HCT116 (cell line): ENCODE measurements at regions not wholly inside any gene's neighbourhood (a gene's known extent, or its start where the extent isn't known, plus 50 kb on each side); places are given as distances from the start of the nearest gene placed in this dataset.

ENCODE experiments used
- ATAC-seq: fragments of 200-7000 bp; cut with Tn5 transposase; 2 replicates; pipeline ENCODE4 v1.9.1; 2020; ENCODE audit warnings: mild to moderate bottlenecking, moderate library complexity
- BruUV-seq: library from RNA; stranded (reverse); fragments of 400-500 nt; replicated peaks from 2 replicates; lab custom pipeline; 2021; lab: Mats Ljungman, UMichigan
- CTCF ChIA-PET: fragments of 300-600 bp; sonication (Branson Sonifier 250); formaldehyde crosslinking; loops from one replicate; lab custom pipeline; 2021; ENCODE audit warnings: antibody characterized with exemption; lab: Charles Lee
- POLR2A ChIA-PET: fragments of 300-600, 350-600 bp; sonication (Branson Sonifier 250); formaldehyde crosslinking; loops from one replicate; lab custom pipeline; 2021; ENCODE audit warnings: antibody characterized with exemption; lab: Charles Lee
- RAD21 ChIA-PET, 2 experiments: fragments of 300-600 bp; sonication (Branson Sonifier 250); formaldehyde crosslinking; loops; one replicate each; lab custom pipeline; 2023; ENCODE audit warnings: low total read pairs in 2 of 2; ENCODE audit not compliant: uncharacterized antibody in 2 of 2, unreplicated experiment in 2 of 2, low non-redundant PET in 1 of 2; lab: Charles Lee
- DNase-seq: peaks from one replicate; pipeline ENCODE4 v3.0.0-alpha.2; 2010; ENCODE audit warnings: low read depth, low spot score
- H2AFZ ChIP-seq: fragments of 200-600 bp; shearing (Covaris generic), sonication (generic); 2 replicates; pipeline ENCODE4 v1.6.1; 2017; ENCODE audit warnings: low read depth, mixed run types, mixed read lengths, antibody characterized with exemption, low read length; ENCODE audit not compliant: poor library complexity, severe bottlenecking
- H3K27ac ChIP-seq: 2 replicates; pipeline ENCODE4 v1.5.1; 2012; ENCODE audit warnings: low read depth, low read length
- H3K27me3 ChIP-seq: fragments of 200-600 bp; sonication (generic); 2 replicates; pipeline ENCODE4 v1.6.1; 2016; ENCODE audit warnings: mixed run types, low read length, mixed read lengths; ENCODE audit not compliant: insufficient read depth
- H3K36me3 ChIP-seq, 2 experiments: fragments of 200-500 bp in 1 of 2; fragments of 200-600 bp in 1 of 2; sonication (Bioruptor generic) in 1 of 2; sonication (generic) in 1 of 2; 2 replicates each; pipeline versions ENCODE4 v1.5.1 to v1.6.1; 2014 to 2016; ENCODE audit warnings: low read length in 2 of 2, inconsistent platforms in 1 of 2, mixed read lengths in 1 of 2, mixed run types in 1 of 2; ENCODE audit not compliant: insufficient read depth in 2 of 2, control insufficient read depth in 1 of 2
- H3K4me1 ChIP-seq, 2 experiments: fragments of 200-600 bp in 1 of 2; sonication (generic) in 1 of 2; 2 replicates each; pipeline versions ENCODE4 v1.5.1 to v1.6.1; 2012 to 2017; ENCODE audit warnings: low read length in 2 of 2, inconsistent platforms in 1 of 2, mild to moderate bottlenecking in 1 of 2, mixed read lengths in 1 of 2, mixed run types in 1 of 2, moderate library complexity in 1 of 2; ENCODE audit not compliant: insufficient read depth in 2 of 2, control insufficient read depth in 1 of 2
- H3K4me2 ChIP-seq: fragments of 200-600 bp; sonication (generic); 2 replicates; pipeline ENCODE4 v1.6.1; 2017; ENCODE audit warnings: mixed run types, low read length, mixed read lengths
- H3K4me3 ChIP-seq, 2 experiments: fragments of 200-600 bp in 1 of 2; sonication (generic) in 1 of 2; replicated peaks in 1 of 2; 2 replicates each; pipeline ENCODE4 v1.5.1; 2011 to 2016; ENCODE audit warnings: low read length in 2 of 2, control low read depth in 1 of 2, low read depth in 1 of 2, mild to moderate bottlenecking in 1 of 2, mixed read lengths in 1 of 2, mixed run types in 1 of 2
- H3K79me2 ChIP-seq: fragments of 200-600 bp; sonication (generic); 2 replicates; pipeline ENCODE4 v1.6.1; 2017; ENCODE audit warnings: mild to moderate bottlenecking, mixed run types, low read length, moderate library complexity, mixed read lengths; ENCODE audit not compliant: insufficient read depth
- H3K9ac ChIP-seq: fragments of 200-600 bp; sonication (generic); 2 replicates; pipeline ENCODE4 v1.6.1; 2016; ENCODE audit warnings: low read length, mixed read lengths
- H3K9me2 ChIP-seq: fragments of 200-600 bp; sonication (generic), shearing (Covaris generic); 2 replicates; pipeline ENCODE4 v1.6.1; 2017; ENCODE audit warnings: mixed run types, mild to moderate bottlenecking, moderate library complexity; ENCODE audit not compliant: insufficient read depth
- H3K9me3 ChIP-seq, 2 experiments: fragments of 200-500 bp in 1 of 2; fragments of 200-600 bp in 1 of 2; sonication (Bioruptor generic) in 1 of 2; sonication (generic) in 1 of 2; 2 replicates each; pipeline ENCODE4 v1.6.1; 2014 to 2017; ENCODE audit warnings: low read length in 2 of 2, mixed read lengths in 2 of 2, inconsistent platforms in 1 of 2, low read depth in 1 of 2, mild to moderate bottlenecking in 1 of 2, mixed run types in 1 of 2, moderate library complexity in 1 of 2; ENCODE audit not compliant: control insufficient read depth in 1 of 2, insufficient read depth in 1 of 2
- H4K20me1 ChIP-seq: fragments of 200-600 bp; sonication (generic), shearing (Covaris generic); 2 replicates; pipeline ENCODE4 v1.6.1; 2017; ENCODE audit warnings: mixed run types, mild to moderate bottlenecking, moderate library complexity; ENCODE audit not compliant: insufficient read depth
- CEBPB ChIP-seq: IDR thresholded peaks from 2 replicates; pipeline ENCODE4 v1.6.1; 2012; ENCODE audit warnings: low read depth
- EGR1 ChIP-seq: IDR thresholded peaks from 2 replicates; pipeline ENCODE4 v1.6.1; 2012; ENCODE audit warnings: low read depth
- ELF1 ChIP-seq: IDR thresholded peaks from 2 replicates; pipeline ENCODE4 v1.6.1; 2012; ENCODE audit warnings: low read depth, borderline replicate concordance
- JUND ChIP-seq: IDR thresholded peaks from 2 replicates; pipeline ENCODE4 v1.6.1; 2012
- POLR2A ChIP-seq: IDR thresholded peaks from 2 replicates; pipeline ENCODE4 v1.7.0; 2011; ENCODE audit warnings: borderline replicate concordance; ENCODE audit not compliant: insufficient read depth, insufficient read length; ENCODE audit errors: extremely low read depth
- POLR2AphosphoS5 ChIP-seq: IDR thresholded peaks from 2 replicates; pipeline ENCODE4 v1.6.1; 2011; ENCODE audit warnings: mild to moderate bottlenecking, low read depth, low read length, moderate library complexity
- RAD21 ChIP-seq: IDR thresholded peaks from 2 replicates; pipeline ENCODE4 v1.6.1; 2012; ENCODE audit warnings: low read depth, mild to moderate bottlenecking
- SIN3A ChIP-seq: IDR thresholded peaks from 2 replicates; pipeline ENCODE4 v1.6.1; 2012; ENCODE audit warnings: low read depth
- SP1 ChIP-seq: IDR thresholded peaks from 2 replicates; pipeline ENCODE4 v1.6.1; 2012; ENCODE audit warnings: low read depth
- SRF ChIP-seq: IDR thresholded peaks from 2 replicates; pipeline ENCODE4 v1.6.1; 2012; ENCODE audit warnings: low read depth
- TCF7L2 ChIP-seq: IDR thresholded peaks from 2 replicates; pipeline ENCODE4 v1.7.0; 2011; ENCODE audit warnings: borderline replicate concordance, inconsistent platforms; ENCODE audit not compliant: insufficient read depth, insufficient read length; ENCODE audit errors: extremely low read depth
- YY1 ChIP-seq: IDR thresholded peaks from 2 replicates; pipeline ENCODE4 v1.6.1; 2011; ENCODE audit warnings: low read length, low read depth, moderate library complexity, mild to moderate bottlenecking; ENCODE audit not compliant: insufficient replicate concordance; ENCODE audit errors: extremely low read depth
- ZNF274 ChIP-seq: fragments of 200-500 bp; sonication (Bioruptor generic); IDR thresholded peaks from 2 replicates; pipeline ENCODE4 v1.6.1; 2014; ENCODE audit warnings: mild to moderate bottlenecking, low read depth, low read length, inconsistent platforms
- intact Hi-C: fragments of 100-400 bp; cut with micrococcal nuclease; formaldehyde crosslinking; loops from 2 replicates; pipeline ENCODE4 v1.10.0; 2022
- TF ChIP-seq, protein P1 (sequence below): IDR thresholded peaks from 2 replicates; pipeline ENCODE4 v1.6.1; 2012
- TF ChIP-seq, protein P2 (sequence below), 3 experiments: fragments of 200-600 bp in 1 of 3; sonication (generic) in 1 of 3; IDR thresholded peaks in 2 of 3; conservative IDR thresholded peaks in 1 of 3; 2 replicates each; pipeline ENCODE4 v1.5.1; 2012 to 2017; ENCODE audit warnings: low read depth in 2 of 3, low read length in 2 of 3, antibody characterized with exemption in 1 of 3, borderline replicate concordance in 1 of 3, control low read depth in 1 of 3, mild to moderate bottlenecking in 1 of 3, mixed read lengths in 1 of 3, mixed run types in 1 of 3, moderate library complexity in 1 of 3; ENCODE audit not compliant: insufficient read depth in 1 of 3
- TF ChIP-seq, protein P3 (sequence below): IDR thresholded peaks from 2 replicates; pipeline ENCODE4 v1.6.1; 2011; ENCODE audit warnings: mild to moderate bottlenecking, low read length, moderate library complexity; ENCODE audit not compliant: insufficient replicate concordance; ENCODE audit errors: extremely low read depth

DNA sequence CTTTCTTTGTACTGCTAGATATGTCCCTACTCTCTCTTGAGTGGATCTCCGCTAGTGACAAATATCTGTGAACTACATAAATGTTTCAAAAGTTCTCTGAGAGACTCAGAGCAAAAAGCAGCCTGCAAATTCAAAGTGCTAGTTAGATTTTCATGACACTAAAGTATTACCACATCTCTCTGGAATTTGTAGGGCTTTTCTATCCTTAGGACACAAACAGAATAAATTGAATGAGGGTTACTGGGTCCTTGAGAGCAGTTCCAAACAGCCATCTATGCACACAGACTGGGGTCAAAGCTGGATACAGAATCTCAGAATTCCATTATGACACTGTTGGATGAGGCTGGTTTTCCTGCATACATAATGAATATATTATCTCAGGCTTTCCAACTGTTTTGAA is 953.2 kb downstream of the DIAPH3 start:
- Histone ChIP-seq H3K4me3 (no peak overlapping the region), H3K9me3 (peaks cover 0 to 4% of the 10 kb centered on the region in 2 experiments; a peak in 2 of 4 replicates), H3K4me1 (no peaks in the 10 kb centered on the region), H3K9me2 (no peaks in the 10 kb centered on the region), H3K79me2 (no peaks in the 10 kb centered on the region; the same call in 1 of the 2 replicates), H3K27ac (no peak overlapping the region), H3K4me2 (no peak overlapping the region), H3K36me3 (no peaks in the 10 kb centered on the region), H3K9ac (no peak overlapping the region), H2AFZ (no peak overlapping the region), H4K20me1 (no peaks in the 10 kb centered on the region), H3K27me3 (no peaks in the 10 kb centered on the region)
- POLR2A ChIA-PET = no interaction called here
- RAD21 ChIA-PET = no interaction called here
- intact Hi-C loops = no loop called here
- CTCF ChIA-PET = no interaction called here
- no peak for DNase-seq
- BruUV-seq = no TSS peak
- TF ChIP-seq POLR2AphosphoS5 (no peak), SP1 (no peak), ELF1 (no peak), TCF7L2 (no peak), SIN3A (no peak)
- TF ChIP-seq, protein P1, sequence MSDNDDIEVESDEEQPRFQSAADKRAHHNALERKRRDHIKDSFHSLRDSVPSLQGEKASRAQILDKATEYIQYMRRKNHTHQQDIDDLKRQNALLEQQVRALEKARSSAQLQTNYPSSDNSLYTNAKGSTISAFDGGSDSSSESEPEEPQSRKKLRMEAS = no peak
- ATAC-seq = no peak

DNA sequence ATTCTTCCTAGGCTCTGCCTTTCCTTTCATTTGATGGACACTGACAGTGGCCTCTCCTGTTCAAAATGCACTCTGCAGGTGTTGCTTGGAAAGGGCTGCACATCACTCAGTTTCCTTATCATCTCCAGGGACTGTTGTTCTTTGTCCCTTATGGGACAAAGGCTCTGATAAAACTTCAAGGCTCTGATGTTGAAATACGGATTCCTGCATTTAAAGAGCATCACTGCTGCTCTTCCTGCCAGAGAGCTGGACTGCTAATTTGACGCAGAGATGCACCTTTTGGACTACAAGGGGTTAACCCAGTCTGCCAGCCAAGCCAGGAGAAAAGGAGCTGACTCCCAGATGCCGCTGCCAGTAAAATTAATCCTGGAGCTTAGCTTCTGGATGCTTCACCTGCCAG is 952.1 kb downstream of the DIAPH3 start:
- RAD21 ChIA-PET = no interaction called here
- TF ChIP-seq SIN3A = no peak
- TF ChIP-seq, protein P2, sequence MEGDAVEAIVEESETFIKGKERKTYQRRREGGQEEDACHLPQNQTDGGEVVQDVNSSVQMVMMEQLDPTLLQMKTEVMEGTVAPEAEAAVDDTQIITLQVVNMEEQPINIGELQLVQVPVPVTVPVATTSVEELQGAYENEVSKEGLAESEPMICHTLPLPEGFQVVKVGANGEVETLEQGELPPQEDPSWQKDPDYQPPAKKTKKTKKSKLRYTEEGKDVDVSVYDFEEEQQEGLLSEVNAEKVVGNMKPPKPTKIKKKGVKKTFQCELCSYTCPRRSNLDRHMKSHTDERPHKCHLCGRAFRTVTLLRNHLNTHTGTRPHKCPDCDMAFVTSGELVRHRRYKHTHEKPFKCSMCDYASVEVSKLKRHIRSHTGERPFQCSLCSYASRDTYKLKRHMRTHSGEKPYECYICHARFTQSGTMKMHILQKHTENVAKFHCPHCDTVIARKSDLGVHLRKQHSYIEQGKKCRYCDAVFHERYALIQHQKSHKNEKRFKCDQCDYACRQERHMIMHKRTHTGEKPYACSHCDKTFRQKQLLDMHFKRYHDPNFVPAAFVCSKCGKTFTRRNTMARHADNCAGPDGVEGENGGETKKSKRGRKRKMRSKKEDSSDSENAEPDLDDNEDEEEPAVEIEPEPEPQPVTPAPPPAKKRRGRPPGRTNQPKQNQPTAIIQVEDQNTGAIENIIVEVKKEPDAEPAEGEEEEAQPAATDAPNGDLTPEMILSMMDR (IDR thresholded peaks at IDR 0.05 in 2 of 3, conservative IDR thresholded peaks at IDR 0.05 in 1 of 3; ENCODE audit: borderline replicate concordance in 1 of 3, insufficient read depth in 1 of 3, low read depth in 2 of 3, low read length in 2 of 3) = no peak
- no peak for TF ChIP-seq JUND
- no peak for TF ChIP-seq CEBPB
- TF ChIP-seq TCF7L2 = no peak
- TF ChIP-seq SRF = no peak
- no peak for TF ChIP-seq POLR2A
- TF ChIP-seq, protein P3, sequence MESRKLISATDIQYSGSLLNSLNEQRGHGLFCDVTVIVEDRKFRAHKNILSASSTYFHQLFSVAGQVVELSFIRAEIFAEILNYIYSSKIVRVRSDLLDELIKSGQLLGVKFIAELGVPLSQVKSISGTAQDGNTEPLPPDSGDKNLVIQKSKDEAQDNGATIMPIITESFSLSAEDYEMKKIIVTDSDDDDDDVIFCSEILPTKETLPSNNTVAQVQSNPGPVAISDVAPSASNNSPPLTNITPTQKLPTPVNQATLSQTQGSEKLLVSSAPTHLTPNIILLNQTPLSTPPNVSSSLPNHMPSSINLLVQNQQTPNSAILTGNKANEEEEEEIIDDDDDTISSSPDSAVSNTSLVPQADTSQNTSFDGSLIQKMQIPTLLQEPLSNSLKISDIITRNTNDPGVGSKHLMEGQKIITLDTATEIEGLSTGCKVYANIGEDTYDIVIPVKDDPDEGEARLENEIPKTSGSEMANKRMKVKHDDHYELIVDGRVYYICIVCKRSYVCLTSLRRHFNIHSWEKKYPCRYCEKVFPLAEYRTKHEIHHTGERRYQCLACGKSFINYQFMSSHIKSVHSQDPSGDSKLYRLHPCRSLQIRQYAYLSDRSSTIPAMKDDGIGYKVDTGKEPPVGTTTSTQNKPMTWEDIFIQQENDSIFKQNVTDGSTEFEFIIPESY = no peak
- TF ChIP-seq EGR1 = no peak
- TF ChIP-seq RAD21 = no peak
- no peak for TF ChIP-seq ZNF274
- no peak for TF ChIP-seq YY1
- Histone ChIP-seq H3K27ac (no peak overlapping the region), H3K4me1 (no peaks in the 10 kb centered on the region), H3K27me3 (no peaks in the 10 kb centered on the region), H3K9ac (no peak overlapping the region), H3K4me2 (no peak overlapping the region), H3K9me2 (no peaks in the 10 kb centered on the region), H3K4me3 (no peak overlapping the region), H3K9me3 (peaks cover 0 to 8% of the 10 kb centered on the region in 2 experiments; a peak in 2 of 4 replicates), H4K20me1 (no peaks in the 10 kb centered on the region), H3K36me3 (no peaks in the 10 kb centered on the region), H3K79me2 (no peaks in the 10 kb centered on the region; the same call in 1 of the 2 replicates), H2AFZ (no peak overlapping the region)
- CTCF ChIA-PET = no interaction called here
- ATAC-seq = no peak
- BruUV-seq = no TSS peak
- intact Hi-C loops = no loop called here
- POLR2A ChIA-PET = no interaction called here
- no peak for DNase-seq
